ENCODE measurements at regions not wholly inside any gene's neighbourhood (a gene's known extent, or its start where the extent isn't known, plus 50 kb on each side); places are given as distances from the start of the nearest gene placed in this dataset.

- TF ChIP-seq POLR2AphosphoS5 (IDR thresholded peaks at IDR 0.05) (no peak), CTCF (IDR thresholded peaks at IDR 0.05) (no peak)
These were observed 206.4 kb downstream of the PTPRC start for GRCh38 chr1:198845271-198845670.

All from upper lobe of left lung (tissue), 4 donors.